ENCODE measurements at regions not wholly inside any gene's neighbourhood (a gene's known extent, or its start where the extent isn't known, plus 50 kb on each side); places are given as distances from the start of the nearest gene placed in this dataset.

- TF ChIP-seq CTCF (IDR thresholded peaks at IDR 0.05) (no peak), POLR2AphosphoS5 (IDR thresholded peaks at IDR 0.05; ENCODE audit: insufficient read depth in 1 of 2, low read depth in 1 of 2) (no peak), POLR2A (IDR thresholded peaks at IDR 0.05) (no peak)
Observed at GRCh38 chr9:87108661-87109060, 161.4 kb upstream of the GAS1 start.

All from vagina (tissue), 2 donors.